GM18907 (cell line): ENCODE measurements at regions not wholly inside any gene's neighbourhood (a gene's known extent, or its start where the extent isn't known, plus 50 kb on each side); places are given as distances from the start of the nearest gene placed in this dataset.

ENCODE experiments used
- ATAC-seq: cut with Tn5 transposase; IDR thresholded peaks from one replicate; pipeline ENCODE4 v1.9.1; 2021; ENCODE audit warnings: mild to moderate bottlenecking, moderate library complexity; ENCODE audit not compliant: unreplicated experiment

DNA sequence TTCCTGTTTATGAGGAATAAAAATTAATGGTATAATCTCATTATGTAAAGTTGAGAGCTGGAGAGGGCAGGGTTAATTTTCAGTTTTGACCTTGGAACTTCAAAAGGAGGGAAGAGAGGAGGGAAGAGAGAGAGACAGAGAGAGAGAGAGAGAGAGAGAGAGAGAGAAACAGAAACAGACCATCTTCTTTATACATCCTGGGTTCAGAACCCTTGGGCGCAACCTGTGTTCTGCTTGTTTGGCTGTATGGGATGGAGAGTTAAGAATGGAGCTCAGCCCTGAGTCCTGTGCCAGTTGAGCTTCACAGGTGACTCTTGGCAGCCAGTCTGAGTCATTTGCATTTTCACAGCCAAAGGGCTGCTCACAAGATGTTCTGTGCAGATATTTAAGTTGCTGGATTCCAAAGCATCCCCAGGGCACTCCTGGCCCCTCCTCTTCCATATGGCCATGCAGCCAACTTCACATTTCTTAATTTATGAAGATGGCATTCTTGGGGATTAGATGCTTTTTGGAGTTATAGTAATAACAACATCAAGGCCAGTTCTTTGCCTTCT lies 143.5 kb downstream of the CARTPT start:
- no peak for ATAC-seq

DNA sequence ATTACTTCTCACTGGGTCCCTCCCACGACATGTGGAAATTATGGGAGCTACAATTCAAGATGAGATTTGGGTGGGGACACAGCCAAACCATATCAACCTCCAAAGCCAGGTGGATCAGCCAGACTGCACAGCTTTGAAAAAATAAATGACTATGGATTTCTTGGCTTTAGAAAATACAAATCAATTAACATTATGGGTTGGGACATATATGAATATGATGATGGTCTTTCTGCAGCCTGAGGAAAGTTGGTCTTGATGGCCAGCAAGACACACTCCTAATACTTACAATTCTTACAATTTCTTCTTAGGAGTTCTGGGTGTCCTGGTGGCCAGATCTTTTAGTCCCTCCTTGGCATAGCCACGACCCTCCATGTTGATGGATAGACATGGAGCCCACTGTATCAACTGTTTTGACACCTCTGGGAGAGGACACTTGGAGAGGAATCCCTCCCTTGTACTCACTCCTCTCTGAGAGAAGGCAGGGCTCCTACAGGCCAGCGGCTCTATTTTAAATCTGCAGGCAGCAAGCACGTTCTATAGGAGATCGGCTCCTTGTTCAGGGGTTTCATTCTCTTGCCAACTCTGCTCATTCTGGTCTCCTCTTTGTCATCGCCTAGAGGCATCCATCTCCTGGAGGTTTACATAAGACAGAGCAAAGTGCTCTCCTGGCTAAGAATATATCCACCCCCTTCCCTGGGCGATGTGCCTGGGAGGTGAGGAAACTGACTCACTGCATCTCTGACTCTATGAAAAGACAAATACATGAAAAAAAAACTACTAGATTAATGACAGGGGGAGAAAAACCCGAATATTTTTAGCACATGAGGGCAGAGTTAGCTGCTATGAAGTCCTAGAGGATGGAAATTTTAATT lies 145.9 kb downstream of the CARTPT start:
- ATAC-seq: no peak

DNA sequence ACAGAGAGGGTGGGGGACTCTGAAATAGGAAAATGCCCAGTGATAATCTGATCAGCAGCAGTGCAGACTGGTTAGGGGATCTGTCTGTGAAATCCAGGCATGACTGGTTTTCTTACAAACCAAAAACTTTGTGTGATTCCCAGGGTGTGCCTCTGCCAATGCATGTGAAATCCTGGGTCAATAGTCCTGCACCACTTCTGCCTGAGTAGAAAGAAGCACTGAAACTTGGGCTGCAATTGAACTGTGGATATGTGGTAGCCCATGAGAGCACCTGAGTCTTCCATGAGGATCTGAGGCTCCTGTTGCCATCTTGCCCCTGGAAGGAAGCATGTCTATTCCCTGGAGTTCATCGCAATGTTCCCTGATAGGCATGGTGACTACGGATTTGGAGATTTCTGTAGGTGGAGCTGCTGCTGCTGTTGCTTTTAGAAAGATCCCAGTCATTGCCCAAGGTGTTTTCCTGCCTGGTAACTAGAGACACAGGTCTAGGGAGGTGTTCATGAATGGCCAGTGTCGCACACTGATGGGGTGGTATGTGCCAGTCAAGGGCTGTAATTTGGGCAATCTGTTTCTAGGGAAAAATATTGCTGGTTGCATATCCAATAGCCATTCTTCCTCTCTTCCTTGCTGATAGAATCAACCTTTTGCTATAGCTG lies 146.7 kb downstream of the CARTPT start:
- ATAC-seq: no peak

DNA sequence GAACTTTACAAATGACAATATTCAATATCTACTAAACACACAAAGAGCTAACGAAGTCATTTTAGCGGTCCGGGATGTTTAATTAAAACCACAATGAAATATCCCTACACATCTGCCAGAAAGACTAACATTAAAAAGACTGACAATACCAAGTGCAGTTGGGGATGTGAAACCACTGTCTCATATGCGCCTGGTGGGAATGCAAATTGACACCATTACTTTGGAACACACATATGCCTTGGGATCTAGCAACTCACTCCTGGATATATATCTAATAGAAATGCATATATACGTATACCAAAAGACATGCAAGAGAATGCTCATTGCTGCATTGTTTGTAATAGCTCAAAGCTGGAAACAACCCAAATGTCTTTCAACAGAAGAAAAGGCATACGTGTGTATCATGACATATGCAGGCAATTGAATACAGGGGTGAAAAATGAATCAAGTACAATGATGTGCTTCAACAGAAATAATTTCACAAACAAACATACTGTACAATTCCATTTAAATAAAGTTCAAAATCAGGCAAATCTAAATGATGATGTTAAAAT lies 153.3 kb downstream of the CARTPT start:
- no peak for ATAC-seq

DNA sequence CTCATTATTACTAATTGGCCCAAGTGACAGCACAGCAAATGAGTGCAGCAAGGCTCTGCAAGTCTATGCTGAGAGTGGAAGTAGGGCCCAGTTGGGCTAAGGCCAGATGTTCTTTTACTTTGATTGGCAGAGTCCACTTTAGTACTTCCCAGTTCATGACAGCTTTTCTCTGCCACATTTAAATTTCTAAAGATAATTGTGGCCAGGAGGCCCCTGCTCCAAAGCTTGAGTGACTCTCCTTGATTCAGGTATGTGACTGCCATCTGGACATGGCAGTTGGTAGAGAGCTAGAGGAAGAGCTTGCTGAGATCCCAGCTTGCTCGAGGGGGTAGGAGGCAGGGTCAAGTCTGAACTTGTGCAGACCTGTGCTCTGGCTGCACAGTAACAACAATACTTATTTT lies 154.1 kb downstream of the CARTPT start:
- ATAC-seq: no peak

DNA sequence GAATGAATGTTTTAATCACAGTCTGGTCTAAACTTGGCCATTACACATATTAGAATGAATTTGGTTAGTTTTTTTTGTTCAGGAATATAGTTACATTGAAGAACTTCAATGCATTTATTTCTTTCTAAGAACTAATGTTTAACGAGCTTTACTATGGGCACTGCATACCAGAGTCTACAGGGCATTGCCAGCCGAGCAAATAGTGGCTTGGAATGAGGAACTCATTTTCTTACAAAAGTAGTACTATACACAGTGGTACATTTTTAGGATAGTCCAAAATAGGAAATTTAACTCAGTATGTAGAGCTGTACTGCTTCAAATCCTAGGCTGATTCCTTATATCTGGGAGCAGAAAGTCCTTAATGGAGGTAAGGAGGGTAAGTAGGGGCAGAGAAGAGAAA lies 155.4 kb downstream of the CARTPT start:
- no peak for ATAC-seq

DNA sequence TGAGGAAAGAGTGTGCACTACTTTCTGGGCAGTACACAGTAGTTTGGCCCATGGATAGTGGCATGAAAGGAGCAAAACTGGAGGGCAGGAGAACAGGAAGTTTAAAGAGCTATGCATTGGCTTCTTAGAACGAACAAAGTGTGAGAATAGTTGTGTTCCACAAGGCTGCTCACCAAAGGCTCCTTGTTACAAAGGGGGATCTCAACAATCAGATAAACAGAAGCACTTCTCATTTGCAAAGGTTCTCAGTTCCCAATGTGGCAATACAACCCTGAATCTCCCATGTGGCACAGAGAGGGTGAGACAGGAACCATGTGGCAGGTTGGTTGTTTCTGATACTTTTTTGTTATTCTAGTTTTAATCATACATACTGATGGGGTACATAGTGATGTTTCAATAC lies 158.4 kb downstream of the CARTPT start:
- no peak for ATAC-seq

DNA sequence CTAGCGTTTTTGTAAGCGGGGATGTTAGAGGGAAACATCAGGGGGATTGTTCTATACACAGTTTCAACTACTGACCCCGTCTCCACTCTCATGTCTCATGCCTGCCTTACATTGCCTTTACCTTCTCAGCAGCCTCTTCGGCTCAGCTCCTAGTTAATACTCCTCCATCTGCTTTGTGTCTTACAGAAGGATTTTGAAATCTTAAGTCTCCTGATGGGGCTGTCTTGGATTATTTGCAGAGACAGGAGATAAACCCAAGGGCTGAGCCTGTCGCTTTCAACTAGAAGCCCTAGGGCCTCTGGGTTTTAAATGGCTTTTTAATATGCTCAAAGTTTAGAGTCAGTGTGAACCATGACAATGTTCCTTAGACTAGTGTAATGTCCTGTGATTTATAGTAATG lies 161.5 kb downstream of the CARTPT start:
- no peak for ATAC-seq

DNA sequence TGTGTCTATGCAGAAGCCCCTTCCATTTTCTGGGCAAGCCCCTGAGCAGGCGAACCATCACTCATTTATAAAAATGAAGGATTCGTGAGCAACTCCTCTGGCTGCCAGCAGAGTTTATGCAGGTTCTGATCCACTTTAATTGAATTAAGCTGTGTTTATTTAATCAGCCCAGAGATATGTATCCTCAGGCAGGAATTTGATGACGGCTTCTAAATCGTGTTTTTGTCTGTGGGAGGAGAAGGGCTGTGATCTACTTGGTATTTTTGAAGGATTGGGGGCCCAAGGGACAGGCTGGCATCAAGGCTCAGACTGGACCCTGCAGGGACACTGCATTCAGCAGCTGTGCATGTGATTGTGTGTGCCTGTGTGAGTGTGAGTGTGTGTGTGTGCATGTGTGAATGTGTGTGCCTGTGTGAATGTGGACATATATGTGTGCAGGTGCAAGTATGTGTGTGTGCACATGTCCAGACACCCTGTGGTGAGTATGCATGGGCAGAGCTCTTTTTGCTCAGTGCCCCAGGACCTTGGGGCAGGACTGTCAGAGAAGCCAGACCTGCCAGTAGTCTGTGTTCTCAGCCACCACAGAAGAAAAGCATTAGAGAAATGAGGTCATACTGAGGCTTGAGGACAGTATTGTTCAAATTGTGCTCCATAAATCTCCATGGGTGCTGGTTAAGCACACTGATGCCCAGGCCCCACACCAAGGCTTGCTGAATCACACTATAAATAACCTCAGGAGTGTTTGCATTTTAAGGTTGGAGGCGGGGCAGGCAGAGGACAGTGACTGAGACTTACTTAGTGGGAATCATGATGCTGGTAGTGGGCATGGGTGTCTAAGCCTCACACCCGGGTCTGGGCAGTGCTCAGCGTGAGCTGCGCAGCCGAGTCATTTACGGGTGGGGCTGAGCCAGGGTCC lies 164.0 kb downstream of the CARTPT start:
- no peak for ATAC-seq

DNA sequence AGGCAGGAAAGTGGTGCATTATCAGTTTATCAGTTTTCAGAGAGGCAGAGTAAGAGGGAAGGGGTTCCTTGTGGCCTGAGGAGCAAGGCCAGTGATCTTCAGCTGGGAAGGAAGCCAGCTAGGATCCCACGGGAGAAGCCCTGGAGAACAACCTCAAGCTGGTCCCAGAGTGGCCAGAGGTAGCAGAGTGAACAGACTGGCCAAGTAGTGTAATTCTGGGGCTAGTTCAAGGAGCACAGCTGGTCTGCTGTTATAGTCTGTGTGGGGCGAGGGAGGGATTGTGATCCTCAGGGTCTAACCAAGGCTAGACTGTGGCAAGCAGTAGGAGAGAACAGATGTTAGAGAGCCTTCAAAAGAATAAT lies 164.6 kb downstream of the CARTPT start:
- no peak for ATAC-seq

DNA sequence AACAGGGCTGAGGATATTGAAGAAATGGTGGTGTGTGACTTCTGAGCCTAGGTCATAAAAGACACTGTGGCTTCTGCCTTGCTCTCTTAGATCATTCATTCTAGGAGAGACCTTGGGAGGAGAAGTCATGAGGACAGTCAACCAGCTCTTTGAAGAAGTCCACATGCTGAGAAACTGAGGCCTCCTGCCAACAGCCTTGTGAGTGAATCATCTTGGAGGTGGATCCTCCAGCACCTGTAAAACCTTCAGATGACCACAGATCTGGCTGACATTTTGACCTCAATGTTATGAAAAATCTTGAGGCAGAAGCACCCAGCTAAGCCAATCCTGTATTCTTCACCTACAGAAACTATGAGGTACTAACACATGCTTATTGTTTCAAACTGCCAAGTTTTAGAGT lies 165.9 kb downstream of the CARTPT start:
- ATAC-seq: no peak

DNA sequence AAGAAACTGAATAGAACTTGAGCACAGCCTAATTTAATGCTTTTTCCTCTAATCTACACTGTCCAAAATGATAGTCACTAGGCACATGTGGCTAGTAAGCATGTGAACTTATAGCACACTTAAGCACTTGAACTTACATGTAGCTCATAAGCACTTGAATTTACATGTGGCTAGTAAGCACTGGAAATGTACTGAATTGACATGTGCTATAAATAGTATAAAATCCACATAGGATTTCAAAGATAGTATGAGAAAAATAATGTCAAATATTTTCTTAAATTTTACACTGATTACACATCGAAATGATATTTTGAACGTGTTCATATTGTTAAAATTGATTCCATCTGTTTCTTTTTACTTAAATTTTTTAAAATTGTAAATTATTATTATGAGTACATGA lies 167.3 kb downstream of the CARTPT start:
- ATAC-seq: no peak

DNA sequence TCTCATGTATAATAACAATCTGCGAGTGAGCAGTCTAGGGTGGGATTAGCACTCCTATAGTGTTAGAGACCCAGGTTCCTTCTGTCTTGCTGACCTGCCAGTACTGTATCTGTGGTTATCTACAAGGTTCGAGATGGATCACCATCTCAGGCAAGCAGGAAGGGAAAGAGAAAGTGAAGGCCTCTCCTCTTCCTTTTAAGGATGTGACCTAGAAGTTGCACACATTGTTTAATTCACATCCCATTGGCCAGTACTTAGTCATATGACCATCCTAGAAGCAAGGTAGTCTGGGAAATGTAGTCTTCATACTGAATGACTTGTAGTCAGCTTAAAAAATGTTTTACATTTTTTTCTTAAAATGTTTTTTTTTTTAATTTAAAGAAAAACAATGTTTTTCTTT lies 168.6 kb downstream of the CARTPT start:
- peak; percentile 97 for ATAC-seq

DNA sequence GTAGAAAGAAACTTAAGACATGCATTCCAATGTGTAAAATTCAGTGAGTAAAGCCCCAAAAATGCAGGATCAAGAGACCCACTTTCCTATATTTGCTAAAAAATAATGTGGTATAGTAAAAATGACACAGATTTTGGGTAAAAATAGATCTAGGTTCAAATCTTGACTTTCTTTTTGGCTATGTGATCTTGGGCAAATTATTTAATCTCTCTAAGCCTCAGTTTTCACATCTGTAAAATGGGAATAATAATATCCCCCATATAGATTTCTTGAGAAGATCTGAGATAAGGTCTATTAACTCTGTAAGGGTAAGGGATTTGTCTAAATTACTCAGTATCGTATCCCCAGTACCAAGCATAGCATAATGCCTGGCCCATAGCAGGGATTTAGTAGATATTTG lies 172.3 kb downstream of the CARTPT start:
- ATAC-seq: no peak

DNA sequence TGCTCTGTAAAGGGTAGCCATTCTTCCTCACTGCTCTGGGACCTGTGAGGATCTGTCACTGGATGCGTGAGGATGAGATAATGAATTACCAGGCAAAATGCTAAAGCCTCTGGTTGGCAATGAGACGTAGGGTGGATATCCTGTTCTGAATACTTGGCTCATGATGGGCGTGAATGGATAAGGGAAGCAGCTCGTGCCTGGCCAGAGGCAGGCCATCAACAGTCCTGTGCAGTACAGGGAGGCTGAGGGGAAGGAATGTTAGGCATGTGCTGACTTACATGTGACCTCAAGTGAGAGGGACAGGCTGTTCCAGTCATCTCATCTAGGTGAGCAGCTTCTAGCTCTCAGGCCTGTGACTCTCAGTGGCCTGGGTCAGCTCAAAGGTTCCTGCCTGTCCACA lies 172.8 kb downstream of the CARTPT start:
- ATAC-seq: no peak

DNA sequence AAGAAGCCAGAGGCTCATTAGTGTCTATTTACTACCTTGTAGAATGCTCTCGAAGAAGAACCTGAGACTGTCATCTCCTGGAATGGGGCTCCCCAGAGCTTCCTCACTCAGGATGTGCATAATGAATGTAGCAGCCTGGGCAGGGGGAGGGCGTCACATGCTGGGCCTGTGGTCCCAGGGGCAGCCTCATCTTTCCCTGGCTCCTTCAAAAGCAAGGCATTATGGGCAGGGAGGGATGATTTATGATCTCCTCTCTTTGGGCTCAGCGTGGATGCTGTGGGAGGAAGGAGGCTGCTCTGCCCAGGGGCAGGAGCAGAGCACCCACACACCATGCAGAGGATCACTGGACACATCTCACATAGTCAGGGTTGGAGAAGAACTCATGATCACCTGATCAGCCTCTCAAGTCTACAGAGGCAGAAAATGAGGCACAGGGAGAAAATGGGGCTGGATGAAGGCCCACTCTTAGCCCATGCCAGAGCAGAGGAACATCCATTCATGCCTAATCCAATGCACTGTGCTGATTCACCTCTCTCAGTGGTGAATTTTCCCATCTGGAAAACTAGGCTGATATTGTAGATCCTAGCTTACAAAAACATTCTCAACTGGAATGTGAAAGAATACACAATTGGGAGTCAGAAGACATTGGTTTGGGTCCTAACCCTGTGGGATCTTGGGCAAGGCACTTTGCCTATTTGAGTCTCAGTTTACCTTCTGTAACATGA lies 173.7 kb downstream of the CARTPT start:
- ATAC-seq: no peak

DNA sequence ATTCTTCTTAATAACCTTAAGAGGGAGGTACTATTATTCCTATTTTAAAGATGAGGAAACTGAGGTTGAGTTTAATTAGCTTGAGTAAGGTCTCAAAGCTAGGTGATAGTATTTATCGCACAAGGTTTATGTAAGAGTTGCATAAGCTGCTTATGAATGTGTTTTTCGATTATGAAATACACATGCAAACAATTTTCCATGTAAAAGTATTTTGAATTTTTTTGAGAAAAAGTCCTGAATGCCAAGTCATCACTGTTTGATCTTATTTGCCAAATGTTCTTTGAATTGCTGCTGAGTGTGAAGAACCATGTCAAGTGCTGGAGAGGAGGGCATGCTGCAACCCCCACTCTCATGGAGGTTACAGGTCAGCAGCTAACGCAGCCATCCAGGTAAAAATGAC lies 174.4 kb downstream of the CARTPT start:
- no peak for ATAC-seq

DNA sequence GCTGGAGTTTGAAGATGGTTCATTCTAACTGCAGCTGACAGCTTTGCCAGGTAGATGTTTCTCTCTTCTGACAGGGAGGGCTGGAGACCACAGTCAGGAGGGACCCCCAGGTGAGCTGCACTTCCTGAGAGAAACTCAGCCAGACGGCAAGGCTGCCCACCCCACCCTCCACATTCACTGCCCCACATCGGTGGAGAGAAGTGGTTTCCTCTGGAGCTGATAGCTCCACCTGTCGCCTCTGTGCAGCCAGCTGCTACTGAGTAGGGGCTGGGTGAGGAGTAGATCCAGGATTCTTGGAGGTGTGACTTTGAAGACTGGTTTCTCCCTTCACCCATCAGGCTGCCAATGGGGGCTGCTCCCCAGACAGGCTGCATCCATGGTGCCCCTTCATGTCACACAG lies 175.0 kb downstream of the CARTPT start:
- ATAC-seq: no peak

DNA sequence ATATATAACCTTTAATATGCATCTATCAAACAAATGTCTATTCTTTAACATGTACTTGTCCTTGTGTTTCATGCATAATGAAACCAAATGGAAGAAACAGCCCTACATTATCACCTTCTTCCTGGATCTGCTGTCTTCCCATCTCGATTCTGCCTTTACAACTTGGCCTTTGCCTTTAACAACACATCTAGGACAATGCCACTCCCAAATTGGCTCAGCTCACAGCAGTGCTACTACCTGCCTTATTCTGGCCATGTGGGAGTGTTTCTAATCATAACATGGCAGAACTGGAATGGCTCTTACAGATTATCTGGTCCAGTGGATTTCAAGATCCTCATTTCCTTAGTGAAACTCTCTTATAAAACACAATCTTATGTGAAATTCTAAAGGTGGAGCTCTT lies 176.5 kb downstream of the CARTPT start:
- ATAC-seq: no peak

DNA sequence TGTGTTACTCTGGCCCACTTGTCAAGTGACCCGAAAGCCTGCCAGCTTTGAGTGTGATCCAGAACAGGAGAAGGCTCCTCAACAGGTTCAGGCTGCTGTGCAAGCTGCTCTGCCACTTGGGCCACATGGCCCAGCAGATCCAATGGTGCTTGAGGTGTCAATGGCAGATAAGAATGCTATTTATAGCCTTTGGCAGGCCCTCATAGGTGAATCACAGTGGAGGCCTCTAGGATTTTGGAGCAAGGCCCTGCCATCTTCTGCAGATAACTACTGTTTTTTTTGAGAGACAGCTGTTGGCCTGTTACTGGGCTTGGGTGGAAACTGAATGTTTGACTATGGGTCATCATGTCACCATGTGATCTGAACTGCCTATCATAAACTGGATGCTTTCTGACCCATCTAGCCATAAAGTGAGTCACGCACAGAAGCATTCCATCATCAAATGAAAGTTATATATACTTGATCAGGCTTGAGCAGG lies 180.8 kb downstream of the CARTPT start:
- ATAC-seq: no peak
